SHP77 treated with DMSO at 0.1 percent for 48 hours (cell line): ENCODE measurements at regions not wholly inside any gene's neighbourhood (a gene's known extent, or its start where the extent isn't known, plus 50 kb on each side); places are given as distances from the start of the nearest gene placed in this dataset.

ENCODE experiments used
- DNase-seq: peaks from one replicate; lab custom pipeline; 2025; lab: John Stamatoyannopoulos, UW

DNA sequence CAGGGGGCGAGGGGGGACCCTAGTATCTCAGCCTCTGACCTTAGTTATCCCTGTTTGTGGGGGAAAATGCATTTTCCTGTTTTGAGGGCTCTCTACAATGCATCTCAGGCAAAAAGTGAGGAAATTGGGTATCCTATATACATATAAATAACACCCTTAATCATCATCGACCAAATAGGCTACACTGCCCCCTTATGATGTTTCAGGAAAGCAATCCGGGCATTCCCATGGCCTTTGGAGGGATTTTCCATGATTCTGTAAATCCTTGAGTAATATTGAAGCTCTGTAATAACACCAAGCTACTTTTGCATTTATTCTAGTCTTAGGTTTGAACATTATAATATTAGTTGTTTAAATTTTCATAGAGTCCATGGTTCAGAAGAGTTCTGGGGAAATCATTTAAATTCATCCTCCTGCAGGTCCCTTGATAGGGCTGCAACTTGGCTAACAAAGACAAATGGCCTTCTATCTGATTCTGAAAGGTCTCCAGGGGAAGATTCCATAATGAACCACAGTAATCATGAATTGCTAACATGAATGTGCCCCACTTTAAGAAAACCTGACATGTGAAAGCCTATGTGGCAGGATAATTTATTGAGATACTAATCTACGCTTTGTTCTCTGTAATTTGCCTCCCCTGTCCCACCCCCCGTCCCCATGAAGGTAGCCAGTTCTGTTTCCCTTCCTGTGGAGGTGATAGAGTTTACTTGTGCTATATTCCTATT, 91.5 kb upstream of the SCOC start:
- DNase-seq: no peak

GRCh38 chr4:140277576-140277975, 95.9 kb upstream of the SCOC start:
- DNase-seq: no peak

DNA sequence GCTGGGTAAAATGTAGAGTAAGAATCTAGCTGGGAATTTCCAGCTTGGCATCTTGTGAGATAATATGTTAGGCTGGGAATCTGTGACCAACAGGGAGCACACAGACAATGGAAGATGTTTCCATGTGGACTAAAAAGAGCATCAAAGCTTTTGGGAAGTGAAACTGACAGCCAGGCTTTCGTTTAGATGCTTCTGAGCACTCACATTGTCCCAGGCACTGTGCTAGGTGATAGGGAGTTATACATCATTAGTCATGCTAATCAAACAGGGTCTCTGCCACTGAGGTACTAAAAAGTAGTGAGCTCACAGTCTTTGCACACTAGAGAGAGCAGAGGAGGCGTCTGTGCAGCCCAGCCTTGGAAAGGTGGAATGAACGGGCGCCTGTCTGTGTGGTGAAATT, 101.9 kb upstream of the SCOC start:
- no peak for DNase-seq

DNA sequence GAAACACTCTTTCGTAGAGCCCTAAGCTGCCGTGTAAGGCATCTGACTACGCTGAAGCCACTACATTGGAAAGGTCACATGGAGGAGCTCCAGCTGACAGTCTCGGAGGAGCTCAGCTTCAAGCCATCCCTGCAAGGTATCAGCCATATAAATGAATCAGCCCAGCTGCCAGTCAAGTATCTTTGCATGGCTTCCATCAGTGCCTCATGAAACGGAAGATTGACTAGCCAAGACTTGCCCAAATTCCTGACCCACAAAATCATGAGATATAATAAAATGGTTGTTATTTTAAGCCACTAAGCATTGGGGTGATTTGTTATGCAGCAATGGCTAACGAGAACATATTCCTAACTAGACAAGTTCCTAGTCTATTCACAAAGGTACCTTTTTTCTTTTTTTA, 104.1 kb upstream of the SCOC start:
- no peak for DNase-seq

GRCh38 chr4:140268186-140268841, 105.1 kb upstream of the SCOC start:
- DNase-seq: no peak

GRCh38 chr4:140267576-140267975, 105.9 kb upstream of the SCOC start:
- no peak for DNase-seq

- DNase-seq: no peak
These were observed 106.4 kb upstream of the SCOC start for GRCh38 chr4:140266958-140267568.

GRCh38 chr4:140260227-140260626, 106.2 kb upstream of the MAML3 start:
- DNase-seq: no peak

DNA sequence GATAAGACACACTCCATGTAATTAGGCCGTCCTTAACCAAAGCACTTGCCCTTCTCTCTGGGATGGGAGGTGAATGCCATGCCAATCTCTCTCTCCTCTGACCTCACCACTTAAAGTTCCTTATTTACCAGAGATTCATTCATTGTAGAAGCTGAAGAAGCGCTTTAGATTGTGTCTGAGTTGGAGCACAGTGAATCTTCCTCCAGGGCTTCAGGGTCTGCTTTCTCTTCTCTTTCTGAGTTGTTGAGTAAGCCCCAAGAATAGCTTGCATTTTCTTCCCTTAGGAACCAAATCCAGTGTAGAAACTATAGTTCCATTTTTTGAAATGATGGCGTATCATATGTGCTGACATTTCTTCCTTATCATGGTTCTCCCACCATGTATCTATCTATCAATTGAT, 104.5 kb upstream of the MAML3 start:
- DNase-seq: no peak

- DNase-seq: no peak
These were observed 103.7 kb upstream of the MAML3 start for GRCh38 chr4:140257461-140258305.

GRCh38 chr4:140256941-140257340, 103.0 kb upstream of the MAML3 start:
- no peak for DNase-seq

DNA sequence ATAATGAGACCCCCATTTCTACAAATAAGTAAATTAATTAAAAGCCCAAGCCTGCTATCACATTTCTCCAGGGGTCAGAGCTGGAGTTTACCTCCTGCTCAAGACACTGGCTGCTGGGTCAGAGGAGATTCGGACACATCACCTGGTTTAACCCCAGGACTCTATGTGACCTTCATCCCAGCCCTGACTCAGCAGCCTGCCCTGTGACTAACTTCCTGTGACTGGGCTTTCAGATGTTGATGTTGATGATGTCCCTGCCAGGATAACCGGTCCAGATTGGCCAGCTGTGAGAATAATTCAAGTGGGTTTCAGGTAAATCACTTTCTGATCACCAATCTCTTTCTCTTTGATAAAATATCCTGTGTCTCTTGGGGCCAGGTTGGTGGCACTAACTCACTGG, 102.4 kb upstream of the MAML3 start:
- no peak for DNase-seq

GRCh38 chr4:140255927-140256326, 101.9 kb upstream of the MAML3 start:
- DNase-seq: no peak

DNA sequence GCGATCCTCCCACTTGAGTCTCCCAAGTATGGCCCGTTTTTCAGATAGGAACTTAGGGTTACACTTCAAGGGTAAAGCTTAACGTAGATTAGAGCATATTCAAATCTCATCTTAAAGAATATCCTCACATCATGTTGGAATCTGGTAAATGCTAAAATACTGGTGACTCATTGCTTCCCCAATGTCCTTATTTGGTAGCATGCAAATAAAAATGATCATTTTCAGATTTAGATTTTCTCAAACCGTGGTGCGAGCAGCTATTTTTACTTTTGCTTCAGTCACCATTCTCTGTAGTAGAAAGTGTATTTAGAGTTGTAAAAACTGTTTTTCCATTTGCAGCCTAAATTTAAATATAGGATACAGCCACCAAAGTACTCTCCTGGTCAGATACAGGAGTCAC, 101.5 kb upstream of the MAML3 start:
- DNase-seq: no peak

DNA sequence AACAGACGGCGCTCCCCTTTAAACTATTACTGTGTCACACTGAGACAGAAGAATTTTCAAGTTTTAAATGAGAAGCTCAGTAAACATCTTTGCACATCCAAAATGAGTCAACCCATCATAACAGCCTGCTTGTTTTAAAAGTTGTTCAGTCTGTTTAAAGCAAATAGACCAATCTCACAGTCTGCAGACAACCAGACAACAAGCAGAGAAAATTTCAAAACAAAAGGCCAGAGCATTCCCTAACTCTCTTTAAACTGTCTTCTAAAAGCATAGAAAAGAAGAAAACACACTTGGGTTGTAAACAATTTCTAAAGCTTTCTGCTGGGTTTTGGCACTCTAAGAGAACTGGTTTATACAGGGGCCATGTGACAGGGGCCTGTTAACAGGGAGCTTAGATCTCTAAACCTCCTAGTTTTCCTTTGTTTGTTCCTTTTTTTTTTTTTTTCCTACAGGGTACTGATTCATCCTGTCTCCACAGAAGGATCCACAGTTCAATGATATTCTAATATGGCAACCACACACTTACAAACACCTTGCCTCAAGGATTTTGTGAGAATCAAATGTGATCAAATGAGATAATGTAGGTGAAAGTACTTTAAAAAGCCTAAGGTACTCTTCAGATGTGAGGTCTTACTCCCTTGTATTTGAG, 100.8 kb upstream of the MAML3 start:
- no peak for DNase-seq

GRCh38 chr4:140253556-140254027, 99.6 kb upstream of the MAML3 start:
- no peak for DNase-seq

DNA sequence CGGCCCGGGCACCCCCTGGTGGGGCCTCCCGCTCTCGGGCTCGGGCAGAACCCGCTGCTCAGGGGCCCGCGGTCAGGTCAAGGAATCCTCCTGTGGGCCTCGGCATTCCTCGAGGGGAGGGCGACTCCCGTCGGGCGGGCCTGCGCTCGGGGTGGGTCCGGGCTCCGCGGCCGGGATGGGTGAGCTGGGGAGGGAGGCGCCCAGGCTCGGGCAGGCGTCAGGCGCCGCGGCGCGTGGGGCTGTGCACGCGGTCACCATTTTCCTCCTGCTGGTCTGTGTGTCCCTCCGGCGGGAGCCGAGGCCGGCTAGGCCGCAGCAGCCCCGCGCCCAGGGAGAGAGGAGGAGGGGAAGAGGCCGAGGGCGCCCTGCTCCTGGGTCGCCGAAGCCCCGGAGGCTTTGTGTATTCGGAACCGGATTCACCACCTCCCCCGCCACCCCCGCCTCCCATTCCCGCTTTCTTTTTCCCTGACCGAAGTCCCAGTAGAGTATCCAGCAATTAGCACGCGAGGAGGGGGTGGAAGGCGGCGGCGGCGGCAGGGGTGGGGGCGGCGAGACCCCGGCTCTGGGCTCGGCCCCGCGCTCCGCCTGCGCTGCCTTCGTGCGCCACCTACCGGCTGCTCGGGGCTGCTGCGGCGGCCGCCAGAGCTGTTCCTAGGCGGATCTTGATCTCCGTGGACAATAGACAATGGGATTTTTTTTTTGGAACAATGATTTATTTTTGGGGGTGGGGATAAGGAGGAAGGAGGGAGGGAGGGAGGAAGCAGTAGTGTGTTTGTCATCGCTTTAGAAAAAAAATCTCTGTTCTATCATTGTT, 99.0 kb upstream of the MAML3 start:
- no peak for DNase-seq

DNA sequence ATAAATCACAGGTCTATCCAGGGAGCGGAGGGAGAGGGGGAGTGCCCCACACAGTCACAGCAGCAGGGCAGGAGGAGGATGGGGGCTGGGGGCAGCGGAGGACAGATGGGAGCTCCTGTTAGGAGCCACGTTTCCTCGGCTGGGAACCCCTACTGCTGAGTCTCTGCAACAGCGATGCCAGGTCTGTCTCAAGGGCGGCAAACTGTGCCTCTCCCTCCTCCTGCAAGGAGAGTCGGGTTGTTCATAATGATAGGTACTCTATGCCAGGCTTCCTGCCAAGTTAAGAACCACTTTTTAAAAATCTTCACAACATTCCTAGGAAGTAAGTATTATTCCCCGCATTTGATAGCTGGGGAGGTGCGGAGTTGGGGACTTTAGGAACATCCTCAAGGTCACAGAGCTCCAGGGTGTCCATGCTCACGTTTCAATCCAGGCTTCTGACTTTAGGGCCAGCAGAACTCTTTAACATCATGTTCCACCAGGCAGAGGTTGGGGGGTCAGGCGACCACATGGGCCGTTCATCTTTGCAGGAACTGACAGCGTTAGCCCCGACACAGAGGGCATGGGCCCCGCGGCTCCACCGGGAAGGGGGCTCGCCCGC, 98.3 kb upstream of the MAML3 start:
- DNase-seq: peak; percentile 37

GRCh38 chr4:140251571-140251970, 97.6 kb upstream of the MAML3 start:
- DNase-seq: no peak

DNA sequence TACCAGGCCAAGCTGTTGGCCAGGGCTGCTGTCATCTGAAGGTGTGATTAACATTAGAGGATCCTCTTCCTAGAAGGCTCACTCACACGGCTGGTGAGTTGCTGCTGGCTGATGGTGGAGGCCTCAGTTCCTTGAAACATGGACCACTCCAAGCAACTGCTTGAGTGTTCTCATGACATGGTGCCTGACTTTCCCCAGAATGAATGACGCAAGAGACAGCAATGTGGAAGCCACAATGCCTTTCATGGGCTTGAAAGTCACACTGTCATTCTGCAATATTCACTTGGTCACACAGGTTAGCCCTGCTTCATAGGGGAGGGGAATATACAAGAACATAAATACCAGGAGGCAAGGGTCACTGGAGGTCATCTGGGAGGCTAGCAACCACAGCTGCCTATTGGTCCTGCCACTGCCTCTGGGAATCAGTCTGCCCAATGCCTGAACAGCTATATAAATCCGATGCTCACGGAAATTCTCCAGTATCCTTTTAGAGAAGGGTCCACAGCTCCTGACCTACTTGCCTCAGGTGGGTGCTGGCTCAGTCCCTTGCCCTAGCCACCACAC, 97.1 kb upstream of the MAML3 start:
- DNase-seq: no peak
